Adrenal gland (tissue), 5 donors: ENCODE measurements at regions not wholly inside any gene's neighbourhood (a gene's known extent, or its start where the extent isn't known, plus 50 kb on each side); places are given as distances from the start of the nearest gene placed in this dataset.

Source experiments
- CTCF ChIP-seq, 6 experiments: fragments of 450-650 bp in 4 of 6; fragments of 200-600 bp in 2 of 6; sonication (generic) in 1 of 6; IDR thresholded peaks; 1 replicate in 5 of 6; 2 replicates in 1 of 6; pipeline versions ENCODE4 v1.5.1 to v1.8.0; 2016 to 2021; ENCODE audit warnings: antibody characterized with exemption in 6 of 6, mild to moderate bottlenecking in 2 of 6, moderate library complexity in 1 of 6
- POLR2A ChIP-seq, 2 donors: fragments of 450-650 bp; IDR thresholded peaks; one replicate each; pipeline ENCODE4 v1.6.1; 2017; ENCODE audit warnings: antibody characterized with exemption in 2 of 2, mild to moderate bottlenecking in 2 of 2, moderate library complexity in 1 of 2
- donor health status: DM: no; HTN: no; CAD: no.

- TF ChIP-seq POLR2A (IDR thresholded peaks at IDR 0.05) = no peak
- no peak for TF ChIP-seq CTCF (IDR thresholded peaks at IDR 0.05)
Measured at GRCh38 chr20:23211164-23211563, 125.0 kb upstream of the CD93 start.
